ENCODE measurements at regions not wholly inside any gene's neighbourhood (a gene's known extent, or its start where the extent isn't known, plus 50 kb on each side); places are given as distances from the start of the nearest gene placed in this dataset.

- TF ChIP-seq CTCF (IDR thresholded peaks at IDR 0.05) (no peak), POLR2A (IDR thresholded peaks at IDR 0.05) (no peak)
These were observed 267.0 kb downstream of the DLL1 start for GRCh38 chr6:170023620-170024521.
